ENCODE measurements at regions not wholly inside any gene's neighbourhood (a gene's known extent, or its start where the extent isn't known, plus 50 kb on each side); places are given as distances from the start of the nearest gene placed in this dataset.
A peak's percentile ranks its signal among the peaks of the same experiment; 100 is the strongest.
"Not testable (repeated sequence)": the region's sequence is repeated elsewhere in the genome, so short reads cannot be mapped to it uniquely, and the experiment has no call there.

GRCh38 chr12:124654666-124655047 lies 87.2 kb upstream of the NCOR2 start:
- DNase-seq (ENCODE audit: extremely low read depth, low read depth), result no peak

DNA sequence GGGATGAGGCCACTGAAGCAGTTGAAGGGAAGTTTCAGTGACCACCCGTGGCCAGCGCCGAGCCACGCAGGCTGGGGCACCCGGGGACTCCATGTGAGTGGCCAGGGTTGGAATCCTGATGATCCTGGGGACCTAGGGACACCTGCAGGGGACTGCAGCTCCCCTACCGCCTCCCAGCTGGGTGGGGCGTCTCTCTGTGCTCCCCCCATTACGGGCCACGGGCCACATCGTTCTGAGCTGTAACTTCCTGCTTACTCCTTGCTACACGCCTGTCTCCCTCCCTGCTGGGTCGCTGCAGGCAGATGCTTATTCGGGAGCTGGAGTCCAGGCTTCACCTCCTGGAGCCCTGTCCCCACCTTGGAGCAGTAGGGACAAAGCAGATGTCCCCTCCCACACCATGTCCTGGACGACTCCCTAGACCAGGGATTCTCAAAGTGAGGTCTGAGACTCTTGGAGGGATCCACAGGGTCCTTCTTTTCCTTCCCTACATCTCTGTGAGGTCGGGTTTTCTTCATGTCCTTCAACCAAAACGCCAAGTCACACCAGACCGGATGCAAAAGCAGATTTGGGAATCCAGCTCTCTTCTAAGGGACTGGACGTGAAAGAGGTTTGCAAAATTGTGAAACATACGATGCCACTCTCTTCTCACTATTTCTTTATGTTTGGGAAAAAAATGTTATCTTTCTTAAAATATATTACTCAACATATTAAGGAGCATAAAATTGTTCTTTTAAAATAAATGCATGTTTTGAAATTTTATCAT lies 85.9 kb upstream of the NCOR2 start:
- DNase-seq (ENCODE audit: extremely low read depth, low read depth), result no peak

DNA sequence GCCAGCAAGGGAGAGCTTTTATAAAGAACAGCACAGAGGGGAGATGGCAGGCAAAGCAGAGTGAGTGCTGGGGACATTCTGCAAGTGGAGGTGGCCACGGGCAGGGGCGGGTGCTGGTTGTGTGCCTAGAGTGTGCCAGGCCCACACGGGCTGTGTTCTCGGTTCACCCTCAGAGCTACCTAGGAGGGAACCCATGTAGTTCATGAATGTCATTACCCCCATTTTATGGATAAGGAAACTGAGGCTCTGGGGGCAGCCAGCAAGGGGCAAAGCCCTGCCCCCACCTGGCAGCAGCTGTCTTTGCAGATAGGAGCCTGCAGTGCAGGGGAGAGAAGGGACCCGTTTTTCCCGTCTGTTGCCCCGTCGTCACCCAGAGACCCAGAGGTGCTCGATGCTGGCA lies 85.2 kb upstream of the NCOR2 start:
- DNase-seq (ENCODE audit: extremely low read depth, low read depth), result no peak

DNA sequence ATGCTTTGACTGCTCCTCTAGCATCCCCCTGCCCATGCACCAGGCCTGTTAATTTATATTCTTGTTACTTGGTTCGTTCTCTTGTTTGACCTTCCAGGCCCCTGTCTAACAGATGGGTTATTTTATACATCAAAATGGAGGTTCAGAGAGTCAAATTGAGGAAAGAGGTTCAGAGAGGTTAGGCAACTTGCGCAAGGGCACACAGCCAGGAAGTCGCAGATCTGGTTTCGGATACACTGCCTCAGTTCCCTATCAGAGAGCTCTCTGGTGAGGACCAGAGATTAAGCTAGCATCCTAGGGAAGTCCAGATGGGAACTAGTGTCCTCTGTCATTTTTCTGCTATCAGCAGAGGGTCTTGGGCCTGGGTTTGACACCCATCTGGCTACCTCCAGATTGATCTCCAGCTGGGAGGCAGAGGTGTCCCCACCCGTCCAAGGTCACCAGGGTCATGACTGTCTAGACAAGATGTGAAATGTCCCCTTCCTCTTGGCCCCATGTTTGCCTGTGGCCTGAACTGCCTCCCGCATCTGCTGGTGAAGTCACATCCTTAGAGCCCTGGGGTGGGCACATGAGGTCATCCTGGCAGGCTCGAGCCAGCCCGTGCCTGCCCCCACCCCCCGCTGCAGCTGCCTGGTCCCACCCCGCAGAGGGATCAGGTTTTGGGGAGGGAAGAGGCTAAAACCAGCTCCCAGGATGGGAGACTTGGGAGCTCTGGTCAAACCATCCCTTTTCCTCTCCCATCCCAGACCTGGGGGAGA lies 84.3 kb upstream of the NCOR2 start:
- DNase-seq (ENCODE audit: extremely low read depth, low read depth), result no peak

GRCh38 chr12:124650912-124651311 lies 83.5 kb upstream of the NCOR2 start:
- no peak for DNase-seq (ENCODE audit: extremely low read depth, low read depth)

DNA sequence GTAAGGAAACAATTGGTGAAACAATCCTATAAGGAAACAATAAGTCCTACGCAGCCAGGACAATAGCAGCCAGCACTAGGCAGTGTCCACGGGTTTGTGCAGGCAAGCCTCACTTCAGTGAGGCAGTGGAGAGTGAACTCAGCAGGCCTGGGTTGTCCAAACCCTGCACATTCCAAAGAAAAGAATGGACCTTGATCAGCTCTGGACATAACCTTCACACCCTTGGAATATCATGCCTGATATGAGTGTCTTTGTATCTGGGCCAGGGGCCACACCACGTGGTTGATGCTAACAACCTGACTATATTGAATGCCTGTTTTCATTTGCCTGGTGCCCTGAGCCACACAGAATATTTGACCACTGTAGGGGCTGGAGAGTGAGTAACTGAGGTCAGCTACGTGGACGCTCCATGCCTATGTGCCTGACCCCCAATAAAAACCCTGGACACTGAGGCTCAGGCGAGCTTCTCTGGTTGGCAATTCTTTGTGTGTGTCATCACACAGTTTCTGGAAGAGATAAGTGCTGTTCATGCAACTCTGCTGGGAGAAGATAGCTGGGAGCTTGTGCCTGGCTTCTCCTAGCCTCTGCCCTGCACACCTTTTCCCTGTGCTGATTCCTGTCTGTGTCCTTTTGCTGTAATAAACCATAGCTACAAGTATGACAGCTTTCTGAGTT lies 81.4 kb upstream of the NCOR2 start:
- DNase-seq (ENCODE audit: extremely low read depth, low read depth), result no peak

GRCh38 chr12:124647316-124647715 lies 79.9 kb upstream of the NCOR2 start:
- no peak for DNase-seq (ENCODE audit: extremely low read depth, low read depth)

- no peak for DNase-seq (ENCODE audit: extremely low read depth, low read depth)
Measured at GRCh38 chr12:124646385-124647230, 79.2 kb upstream of the NCOR2 start.

DNA sequence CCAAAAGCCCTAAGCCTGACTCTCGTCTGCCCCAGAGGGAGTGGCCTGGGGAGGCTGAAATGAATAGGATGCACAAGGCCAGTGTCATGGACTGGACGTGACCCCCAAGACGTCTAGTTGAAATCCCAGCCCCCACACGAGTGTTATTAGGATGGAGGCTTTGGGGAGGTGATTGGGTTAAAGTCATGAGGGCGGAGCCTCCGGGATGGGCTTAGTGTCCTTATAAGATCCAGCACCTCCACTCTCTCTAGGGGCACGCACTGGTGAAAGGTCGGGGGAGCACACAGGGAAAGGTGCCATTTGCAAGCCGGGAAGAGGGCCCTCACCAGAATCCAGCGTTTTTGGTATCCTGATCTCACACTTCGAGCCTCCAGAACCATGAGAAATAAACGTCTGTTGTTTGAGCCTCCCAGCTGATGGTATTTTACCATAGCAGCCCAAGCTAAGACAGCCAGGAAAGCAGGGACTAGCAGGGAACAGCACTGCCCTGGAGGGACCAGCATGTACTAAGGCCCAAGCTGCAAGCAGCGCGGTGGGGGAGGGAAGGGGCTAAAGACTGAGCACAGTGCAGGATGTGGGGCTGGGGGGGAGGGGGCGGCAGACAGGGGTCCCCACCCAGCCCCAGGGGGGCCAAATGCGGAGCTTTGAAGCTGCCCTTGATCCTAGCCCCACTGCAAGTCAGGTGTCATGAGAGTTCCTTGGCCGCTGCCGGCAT lies 78.3 kb upstream of the NCOR2 start:
- DNase-seq (ENCODE audit: extremely low read depth, low read depth), result no peak

GRCh38 chr12:124643768-124644167 lies 76.4 kb upstream of the NCOR2 start:
- not testable (repeated sequence) for DNase-seq (ENCODE audit: extremely low read depth, low read depth)

GRCh38 chr12:124642105-124642504 lies 74.7 kb upstream of the NCOR2 start:
- no peak for DNase-seq (ENCODE audit: extremely low read depth, low read depth)

- no peak for DNase-seq (ENCODE audit: extremely low read depth, low read depth)
Measured at GRCh38 chr12:124641591-124641990, 74.2 kb upstream of the NCOR2 start.

DNA sequence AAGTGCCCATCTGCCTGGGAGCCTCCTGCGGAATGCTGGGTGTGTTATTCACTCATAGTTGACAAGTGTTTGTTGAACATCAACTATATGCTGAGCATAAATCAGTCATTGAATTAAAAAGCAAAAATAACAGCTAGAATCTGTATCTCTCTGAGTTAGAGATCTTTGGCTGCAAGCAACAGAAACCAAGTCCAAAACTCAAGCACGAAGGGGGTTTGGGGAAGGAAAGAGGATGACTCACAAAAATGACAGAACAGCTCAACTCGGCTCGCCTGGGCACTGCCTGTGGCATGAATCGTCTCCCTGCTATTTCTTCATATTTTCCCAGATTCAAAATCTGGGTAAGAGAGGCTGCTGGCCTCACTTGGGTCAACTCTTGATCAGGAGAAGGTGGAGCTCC lies 72.6 kb upstream of the NCOR2 start:
- peak; percentile 58 for DNase-seq (ENCODE audit: extremely low read depth, low read depth)

- DNase-seq (ENCODE audit: extremely low read depth, low read depth), result peak; percentile 48
Measured at GRCh38 chr12:124639122-124639806, 71.9 kb upstream of the NCOR2 start.

- no peak for DNase-seq (ENCODE audit: extremely low read depth, low read depth)
Measured at GRCh38 chr12:124637581-124637981, 70.2 kb upstream of the NCOR2 start.

GRCh38 chr12:124637163-124637562 lies 69.8 kb upstream of the NCOR2 start:
- no peak for DNase-seq (ENCODE audit: extremely low read depth, low read depth)

- DNase-seq (ENCODE audit: extremely low read depth, low read depth), result peak; percentile 80
Measured at GRCh38 chr12:124636138-124636978, 68.9 kb upstream of the NCOR2 start.

- DNase-seq (ENCODE audit: extremely low read depth, low read depth), result no peak
Measured at GRCh38 chr12:124635316-124635715, 67.9 kb upstream of the NCOR2 start.

All from NCI-H460 (cell line).